Caco-2 (cell line): ENCODE measurements at regions not wholly inside any gene's neighbourhood (a gene's known extent, or its start where the extent isn't known, plus 50 kb on each side); places are given as distances from the start of the nearest gene placed in this dataset.

Source experiments
- BruUV-seq: library from RNA; stranded (reverse); fragments of 400-500 nt; replicated peaks from 2 replicates; lab custom pipeline; 2021; lab: Mats Ljungman, UMichigan
- CTCF ChIA-PET: fragments of 300-600 bp; sonication (Branson Sonifier 250); formaldehyde crosslinking; loops from one replicate; lab custom pipeline; 2022; ENCODE audit warnings: antibody characterized with exemption; lab: Charles Lee
- POLR2A ChIA-PET: fragments of 300-600 bp; sonication (Branson Sonifier 250); formaldehyde crosslinking; loops from one replicate; lab custom pipeline; 2022; ENCODE audit warnings: antibody characterized with exemption; lab: Charles Lee
- DNase-seq, 2 experiments: peaks; one replicate each; pipeline versions ENCODE4 v3.0.0 to v3.0.0-alpha.2; 2020 to 2022
- H3K27me3 ChIP-seq: replicated peaks from 2 replicates; pipeline ENCODE4 v1.6.0; 2011; ENCODE audit warnings: low read length; ENCODE audit not compliant: control insufficient read depth, insufficient read depth
- H3K36me3 ChIP-seq: 2 replicates; pipeline ENCODE4 v1.5.1; 2011; ENCODE audit warnings: low read length; ENCODE audit not compliant: control insufficient read depth, insufficient read depth
- H3K4me1 ChIP-seq: fragments of 250-450 bp; sonication (Bioruptor Pico); 2 replicates; pipeline ENCODE4 v1.5.1; 2020; ENCODE audit warnings: mild to moderate bottlenecking
- H3K4me3 ChIP-seq: 2 replicates; pipeline ENCODE4 v1.5.1; 2011; ENCODE audit warnings: low read depth, mild to moderate bottlenecking, control low read depth, low read length
- H3K9me3 ChIP-seq: fragments of 250-450 bp; sonication (Bioruptor Pico); 2 replicates; pipeline ENCODE4 v1.5.1; 2020; ENCODE audit warnings: mild to moderate bottlenecking, moderate library complexity
- H3K27ac Mint-ChIP-seq: one replicate; pipeline ENCODE4 v1.8.0; 2022; ENCODE audit warnings: mixed read lengths; ENCODE audit not compliant: unreplicated experiment
- H3K27me3 Mint-ChIP-seq: one replicate; pipeline ENCODE4 v1.8.0; 2022; ENCODE audit warnings: mixed read lengths; ENCODE audit not compliant: insufficient read depth, unreplicated experiment
- H3K36me3 Mint-ChIP-seq: one replicate; pipeline ENCODE4 v1.8.0; 2022; ENCODE audit warnings: mild to moderate bottlenecking, mixed read lengths; ENCODE audit not compliant: insufficient read depth, unreplicated experiment
- H3K4me1 Mint-ChIP-seq: one replicate; pipeline ENCODE4 v1.8.0; 2022; ENCODE audit warnings: low read depth, mixed read lengths; ENCODE audit not compliant: unreplicated experiment
- H3K4me3 Mint-ChIP-seq: one replicate; pipeline ENCODE4 v1.8.0; 2022; ENCODE audit warnings: mild to moderate bottlenecking, moderate library complexity, mixed read lengths; ENCODE audit not compliant: unreplicated experiment
- H3K9me3 Mint-ChIP-seq: one replicate; pipeline ENCODE4 v1.8.0; 2022; ENCODE audit warnings: mixed read lengths; ENCODE audit not compliant: unreplicated experiment
- CTCF ChIP-seq, 2 experiments: fragments of 200-600 bp in 1 of 2; IDR thresholded peaks; 1 replicate in 1 of 2; 2 replicates in 1 of 2; pipeline versions ENCODE4 v1.5.1 to v1.8.0; 2011 to 2022; ENCODE audit warnings: antibody characterized with exemption in 1 of 2, control low read depth in 1 of 2, inconsistent platforms in 1 of 2, low read depth in 1 of 2, low read length in 1 of 2, mild to moderate bottlenecking in 1 of 2, moderate library complexity in 1 of 2; ENCODE audit not compliant: insufficient read depth in 1 of 2, severe bottlenecking in 1 of 2, unreplicated experiment in 1 of 2
- intact Hi-C: fragments of 100-400 bp; cut with micrococcal nuclease; formaldehyde crosslinking; loops from one replicate; pipeline ENCODE4 v1.10.0; 2022; ENCODE audit not compliant: unreplicated experiment

- no peaks in the 10 kb centered on the region for H3K9me3 ChIP-seq
- no peaks in the 10 kb centered on the region for H3K9me3 Mint-ChIP-seq
- no peak for TF ChIP-seq CTCF (IDR thresholded peaks at IDR 0.05; ENCODE audit: insufficient read depth in 1 of 2, low read depth in 1 of 2, low read length in 1 of 2, severe bottlenecking in 1 of 2, unreplicated experiment in 1 of 2)
- H3K4me3 Mint-ChIP-seq: no peak overlapping the region
- no peaks in the 10 kb centered on the region for H3K36me3 Mint-ChIP-seq
- DNase-seq: no peak
- no peak overlapping the region for H3K4me3 ChIP-seq
- CTCF ChIA-PET: no interaction called here
- no peaks in the 10 kb centered on the region for H3K36me3 ChIP-seq
- POLR2A ChIA-PET: no interaction called here
- no peaks in the 10 kb centered on the region for H3K27me3 ChIP-seq
- no peaks in the 10 kb centered on the region for H3K4me1 ChIP-seq
- BruUV-seq: no TSS peak
- H3K27ac Mint-ChIP-seq: no peak overlapping the region
- no peaks in the 10 kb centered on the region for H3K27me3 Mint-ChIP-seq
- intact Hi-C loops: no loop called here
- no peaks in the 10 kb centered on the region for H3K4me1 Mint-ChIP-seq
Measured at GRCh38 chr17:5819921-5820685, 235.8 kb upstream of the NLRP1 start.

GRCh38 chr17:5820721-5821456, 236.6 kb upstream of the NLRP1 start:
- CTCF ChIA-PET: no interaction called here
- no peak overlapping the region for H3K4me3 Mint-ChIP-seq
- no peaks in the 10 kb centered on the region for H3K9me3 Mint-ChIP-seq
- BruUV-seq: no TSS peak
- no peak for TF ChIP-seq CTCF (IDR thresholded peaks at IDR 0.05; ENCODE audit: insufficient read depth in 1 of 2, low read depth in 1 of 2, low read length in 1 of 2, severe bottlenecking in 1 of 2, unreplicated experiment in 1 of 2)
- intact Hi-C loops: no loop called here
- H3K4me1 ChIP-seq: no peaks in the 10 kb centered on the region
- no peaks in the 10 kb centered on the region for H3K27me3 ChIP-seq
- no peaks in the 10 kb centered on the region for H3K27me3 Mint-ChIP-seq
- H3K4me1 Mint-ChIP-seq: no peaks in the 10 kb centered on the region
- POLR2A ChIA-PET: no interaction called here
- H3K36me3 Mint-ChIP-seq: no peaks in the 10 kb centered on the region
- no peaks in the 10 kb centered on the region for H3K9me3 ChIP-seq
- DNase-seq: peak in 1 of 2 experiments; percentile 2
- H3K36me3 ChIP-seq: no peaks in the 10 kb centered on the region
- H3K4me3 ChIP-seq: no peak overlapping the region
- H3K27ac Mint-ChIP-seq: no peak overlapping the region

- Histone ChIP-seq H3K4me3 (no peak overlapping the region), H3K36me3 (no peaks in the 10 kb centered on the region), H3K9me3 (no peaks in the 10 kb centered on the region), H3K4me1 (no peaks in the 10 kb centered on the region), H3K27me3 (no peaks in the 10 kb centered on the region)
- Mint-ChIP-seq H3K27ac (no peak overlapping the region), H3K9me3 (no peaks in the 10 kb centered on the region), H3K36me3 (no peaks in the 10 kb centered on the region), H3K4me1 (no peaks in the 10 kb centered on the region), H3K4me3 (no peak overlapping the region), H3K27me3 (no peaks in the 10 kb centered on the region)
- no TSS peak for BruUV-seq
- POLR2A ChIA-PET: no interaction called here
- TF ChIP-seq CTCF (IDR thresholded peaks at IDR 0.05; ENCODE audit: insufficient read depth in 1 of 2, low read depth in 1 of 2, low read length in 1 of 2, severe bottlenecking in 1 of 2, unreplicated experiment in 1 of 2): no peak
- DNase-seq: no peak
- intact Hi-C loops: no loop called here
- CTCF ChIA-PET: no interaction called here
Measured at GRCh38 chr17:5821803-5822202, 237.5 kb upstream of the NLRP1 start.
